Glutamatergic neuron (in vitro differentiated cells): ENCODE measurements at regions not wholly inside any gene's neighbourhood (a gene's known extent, or its start where the extent isn't known, plus 50 kb on each side); places are given as distances from the start of the nearest gene placed in this dataset.
"Not testable (repeated sequence)": the region's sequence is repeated elsewhere in the genome, so short reads cannot be mapped to it uniquely, and the experiment has no call there.

Experiments
- DNase-seq: peaks from one replicate; pipeline ENCODE4 v3.0.0; 2022
- H3K27ac Mint-ChIP-seq: one replicate; pipeline ENCODE4 v1.8.0; 2020; ENCODE audit warnings: mild to moderate bottlenecking, mixed read lengths, inconsistent platforms; ENCODE audit not compliant: unreplicated experiment
- H3K27me3 Mint-ChIP-seq: one replicate; pipeline ENCODE4 v1.8.0; 2020; ENCODE audit warnings: mild to moderate bottlenecking, moderate library complexity, mixed read lengths, inconsistent platforms; ENCODE audit not compliant: unreplicated experiment
- H3K36me3 Mint-ChIP-seq: one replicate; pipeline ENCODE4 v1.8.0; 2020; ENCODE audit warnings: mild to moderate bottlenecking, mixed read lengths, inconsistent platforms; ENCODE audit not compliant: unreplicated experiment
- H3K4me1 Mint-ChIP-seq: one replicate; pipeline ENCODE4 v1.8.0; 2020; ENCODE audit warnings: mild to moderate bottlenecking, low read depth, mixed read lengths, inconsistent platforms; ENCODE audit not compliant: unreplicated experiment
- H3K4me3 Mint-ChIP-seq: one replicate; pipeline ENCODE4 v1.8.0; 2020; ENCODE audit warnings: mild to moderate bottlenecking, mixed read lengths, inconsistent platforms; ENCODE audit not compliant: unreplicated experiment
- H3K9me3 Mint-ChIP-seq: one replicate; pipeline ENCODE4 v1.8.0; 2020; ENCODE audit warnings: mild to moderate bottlenecking, moderate library complexity, mixed read lengths, inconsistent platforms; ENCODE audit not compliant: unreplicated experiment
- CTCF ChIP-seq: fragments of 200-600 bp; sonication (generic); IDR thresholded peaks from one replicate; pipeline ENCODE4 v1.5.0; 2021; ENCODE audit not compliant: partially characterized antibody, unreplicated experiment

- no peak overlapping the region for H3K4me3 Mint-ChIP-seq
- TF ChIP-seq CTCF = no peak
- no peaks in the 10 kb centered on the region for H3K9me3 Mint-ChIP-seq
- no peaks in the 10 kb centered on the region for H3K27me3 Mint-ChIP-seq
- no peak for DNase-seq
- no peaks in the 10 kb centered on the region for H3K36me3 Mint-ChIP-seq
- H3K27ac Mint-ChIP-seq = no peak overlapping the region
- H3K4me1 Mint-ChIP-seq = peaks cover 4% of the 10 kb centered on the region
Observed at GRCh38 chr14:52124791-52125684, 56.2 kb upstream of the NID2 start.

GRCh38 chr14:52122163-52122562 is 53.3 kb upstream of the NID2 start:
- not testable (repeated sequence) for H3K9me3 Mint-ChIP-seq, H3K27me3 Mint-ChIP-seq, DNase-seq, H3K4me3 Mint-ChIP-seq, H3K27ac Mint-ChIP-seq, H3K4me1 Mint-ChIP-seq, H3K36me3 Mint-ChIP-seq

GRCh38 chr14:52121441-52121840 is 52.6 kb upstream of the NID2 start:
- Mint-ChIP-seq H3K36me3 (no peaks in the 10 kb centered on the region), H3K9me3 (no peaks in the 10 kb centered on the region), H3K4me3 (no peak overlapping the region), H3K27me3 (no peaks in the 10 kb centered on the region), H3K4me1 (peaks cover 4% of the 10 kb centered on the region), H3K27ac (no peak overlapping the region)
- no peak for TF ChIP-seq CTCF
- no peak for DNase-seq

GRCh38 chr14:52119030-52119429 is 50.2 kb upstream of the NID2 start:
- Mint-ChIP-seq H3K4me3 (no peak overlapping the region), H3K27ac (no peak overlapping the region), H3K4me1 (no peaks in the 10 kb centered on the region), H3K27me3 (no peaks in the 10 kb centered on the region), H3K36me3 (no peaks in the 10 kb centered on the region), H3K9me3 (no peaks in the 10 kb centered on the region)
- no peak for DNase-seq
- no peak for TF ChIP-seq CTCF
